GM12891 (cell line): ENCODE measurements at regions not wholly inside any gene's neighbourhood (a gene's known extent, or its start where the extent isn't known, plus 50 kb on each side); places are given as distances from the start of the nearest gene placed in this dataset.

Experiments
- POLR2A ChIP-seq: IDR thresholded peaks from 2 replicates; pipeline ENCODE4 v1.6.1; 2011; ENCODE audit warnings: low read depth, low read length, control low read depth
- POLR2AphosphoS5 ChIP-seq: IDR thresholded peaks from 2 replicates; pipeline ENCODE4 v1.6.1; 2011; ENCODE audit warnings: low read depth, low read length, control low read depth

DNA sequence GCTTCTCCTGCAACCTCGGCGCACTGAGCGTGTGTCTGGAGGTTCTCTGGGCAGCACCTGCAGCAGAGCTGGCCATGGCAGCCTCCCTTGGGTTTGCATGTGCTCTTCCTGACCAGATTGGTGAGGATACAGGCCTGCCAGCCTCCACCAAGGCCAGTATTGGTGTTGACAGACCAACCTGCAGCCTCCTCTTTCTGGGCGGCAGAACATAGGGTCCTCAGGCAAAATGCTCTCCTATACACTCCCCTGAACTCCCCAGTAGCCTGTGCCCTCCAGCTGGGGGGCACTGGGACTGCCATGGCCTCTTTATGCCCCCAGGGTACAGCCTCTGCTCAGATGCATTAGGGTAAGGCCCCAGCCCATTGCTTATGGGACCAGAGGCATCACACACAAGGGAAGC is 131.9 kb upstream of the SPRED2 start:
- TF ChIP-seq POLR2A (no peak), POLR2AphosphoS5 (no peak)
